ENCODE measurements at regions not wholly inside any gene's neighbourhood (a gene's known extent, or its start where the extent isn't known, plus 50 kb on each side); places are given as distances from the start of the nearest gene placed in this dataset.
"Not testable (repeated sequence)": the region's sequence is repeated elsewhere in the genome, so short reads cannot be mapped to it uniquely, and the experiment has no call there.

DNA sequence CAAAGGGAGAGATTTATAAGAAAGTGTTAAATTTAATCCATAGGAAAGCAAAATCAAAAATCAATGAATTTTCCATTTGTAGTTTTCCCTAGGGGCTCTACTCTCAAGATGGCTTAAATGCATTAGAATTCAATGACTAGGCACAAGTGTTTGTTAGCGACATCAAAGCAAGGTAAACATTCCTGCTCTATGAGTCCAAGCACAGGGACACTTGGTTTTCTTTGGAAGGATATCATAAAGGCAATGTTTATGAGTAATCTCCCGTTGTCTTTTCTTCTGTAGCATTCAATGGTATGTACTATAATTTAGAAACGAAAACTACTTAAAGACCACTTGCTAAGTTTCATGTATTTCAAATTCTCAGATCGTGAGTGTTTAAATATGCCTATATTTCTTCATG lies 54.8 kb upstream of the ZNF717 start:
- DNase-seq (ENCODE audit: low read depth in 1 of 2, low spot score in 1 of 2); H3K36me3 ChIP-seq; H3K27me3 ChIP-seq: not testable (repeated sequence)

DNA sequence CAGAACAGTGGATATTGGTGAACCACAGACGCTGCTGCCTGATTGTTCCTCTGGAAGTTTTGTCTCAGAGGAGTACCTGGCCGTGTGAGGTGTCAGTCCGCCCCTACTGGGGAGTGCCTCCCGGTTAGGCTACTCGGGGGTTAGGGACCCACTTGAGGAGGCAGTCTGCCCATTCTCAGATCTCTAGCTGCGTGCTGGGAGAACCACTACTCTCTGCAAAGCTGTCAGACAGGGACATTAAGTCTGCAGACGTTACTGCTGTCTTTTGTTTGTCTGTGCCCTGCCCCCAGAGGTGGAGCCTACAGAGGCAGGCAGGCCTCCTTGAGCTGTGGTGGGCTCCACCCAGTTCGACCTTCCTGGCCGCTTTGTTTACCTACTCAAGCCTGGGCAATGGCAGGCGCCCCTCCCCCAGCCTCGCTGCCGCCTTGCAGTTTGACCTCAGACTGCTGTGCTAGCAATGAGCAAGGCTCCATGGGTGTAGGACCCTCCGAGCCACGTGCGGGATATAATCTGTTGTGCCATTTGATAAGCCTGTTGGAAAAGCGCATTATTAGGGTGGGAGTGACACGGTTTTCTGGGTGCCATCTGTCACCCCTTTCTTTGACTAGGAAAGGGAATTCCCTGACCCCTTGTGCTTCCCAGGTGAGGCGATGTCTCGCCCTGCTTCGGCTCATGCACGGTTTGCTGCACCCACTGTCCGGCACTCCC lies 65.1 kb upstream of the ZNF717 start:
- not testable (repeated sequence) for H3K4me3 ChIP-seq; H3K4me1 ChIP-seq (ENCODE audit: low read depth); H3K27ac ChIP-seq; H3K9me3 ChIP-seq (ENCODE audit: low read depth); H3K36me3 ChIP-seq; H3K27me3 ChIP-seq; DNase-seq (ENCODE audit: low read depth in 1 of 2, low spot score in 1 of 2)

More for the DNA sequence above, 54.8 kb upstream of the ZNF717 start:
- H3K4me3 ChIP-seq; H3K27ac ChIP-seq; H3K4me1 ChIP-seq (ENCODE audit: low read depth); H3K9me3 ChIP-seq (ENCODE audit: low read depth): not testable (repeated sequence)

DNA sequence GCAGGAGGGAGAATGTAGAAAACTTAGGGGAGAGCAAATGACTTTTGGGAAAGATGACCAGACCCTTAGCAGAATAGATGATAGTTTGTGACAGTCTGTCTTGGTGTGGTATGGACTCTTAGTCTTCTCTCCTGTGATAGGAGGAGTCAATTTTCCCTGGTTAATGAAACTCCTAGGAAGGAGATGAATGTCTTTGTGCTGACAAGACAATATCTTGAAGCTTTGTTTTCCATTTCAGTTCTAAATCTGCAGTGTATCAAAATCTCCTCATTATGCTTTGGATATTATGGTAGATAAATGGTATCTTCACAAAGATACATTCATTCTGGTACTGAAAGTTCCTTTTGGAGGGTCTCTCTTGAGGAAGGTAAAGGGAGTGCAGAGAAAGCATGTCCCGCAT lies 77.8 kb upstream of the ZNF717 start:
- no peak for DNase-seq (ENCODE audit: low read depth in 1 of 2, low spot score in 1 of 2)
- Histone ChIP-seq H3K36me3 (no peaks in the 10 kb centered on the region), H3K4me3 (no peak overlapping the region), H3K9me3 (ENCODE audit: low read depth) (no peaks in the 10 kb centered on the region), H3K27me3 (no peaks in the 10 kb centered on the region), H3K4me1 (ENCODE audit: low read depth) (no peaks in the 10 kb centered on the region), H3K27ac (no peak overlapping the region)
- TF ChIP-seq, protein P1, sequence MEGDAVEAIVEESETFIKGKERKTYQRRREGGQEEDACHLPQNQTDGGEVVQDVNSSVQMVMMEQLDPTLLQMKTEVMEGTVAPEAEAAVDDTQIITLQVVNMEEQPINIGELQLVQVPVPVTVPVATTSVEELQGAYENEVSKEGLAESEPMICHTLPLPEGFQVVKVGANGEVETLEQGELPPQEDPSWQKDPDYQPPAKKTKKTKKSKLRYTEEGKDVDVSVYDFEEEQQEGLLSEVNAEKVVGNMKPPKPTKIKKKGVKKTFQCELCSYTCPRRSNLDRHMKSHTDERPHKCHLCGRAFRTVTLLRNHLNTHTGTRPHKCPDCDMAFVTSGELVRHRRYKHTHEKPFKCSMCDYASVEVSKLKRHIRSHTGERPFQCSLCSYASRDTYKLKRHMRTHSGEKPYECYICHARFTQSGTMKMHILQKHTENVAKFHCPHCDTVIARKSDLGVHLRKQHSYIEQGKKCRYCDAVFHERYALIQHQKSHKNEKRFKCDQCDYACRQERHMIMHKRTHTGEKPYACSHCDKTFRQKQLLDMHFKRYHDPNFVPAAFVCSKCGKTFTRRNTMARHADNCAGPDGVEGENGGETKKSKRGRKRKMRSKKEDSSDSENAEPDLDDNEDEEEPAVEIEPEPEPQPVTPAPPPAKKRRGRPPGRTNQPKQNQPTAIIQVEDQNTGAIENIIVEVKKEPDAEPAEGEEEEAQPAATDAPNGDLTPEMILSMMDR (IDR thresholded peaks at IDR 0.05; ENCODE audit: low read depth, low read length): no peak

DNA sequence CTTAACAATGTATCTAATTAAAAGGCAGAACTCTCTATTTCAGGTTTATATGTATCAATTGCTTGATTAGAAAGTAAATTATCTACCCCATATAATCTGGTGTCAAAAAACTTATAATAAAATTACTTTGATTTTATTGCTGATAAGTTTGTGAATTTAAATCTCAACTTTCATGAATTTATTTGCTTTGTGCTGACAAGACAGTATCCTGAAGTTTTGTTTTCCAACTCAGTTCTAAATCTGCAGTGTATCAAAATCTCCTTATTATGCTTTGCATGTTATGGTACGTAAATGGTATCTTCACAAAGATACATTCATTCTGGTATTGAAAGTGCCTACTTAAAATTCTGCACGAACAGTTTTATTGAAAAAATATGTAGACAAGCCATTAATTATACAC lies 78.5 kb upstream of the ZNF717 start:
- Histone ChIP-seq H3K9me3 (ENCODE audit: low read depth) (no peaks in the 10 kb centered on the region), H3K4me1 (ENCODE audit: low read depth) (no peaks in the 10 kb centered on the region), H3K27ac (no peak overlapping the region), H3K27me3 (no peaks in the 10 kb centered on the region), H3K36me3 (no peaks in the 10 kb centered on the region), H3K4me3 (no peak overlapping the region)
- TF ChIP-seq, protein P1 (IDR thresholded peaks at IDR 0.05; ENCODE audit: low read depth, low read length): no peak
- no peak for DNase-seq (ENCODE audit: low read depth in 1 of 2, low spot score in 1 of 2)

DNA sequence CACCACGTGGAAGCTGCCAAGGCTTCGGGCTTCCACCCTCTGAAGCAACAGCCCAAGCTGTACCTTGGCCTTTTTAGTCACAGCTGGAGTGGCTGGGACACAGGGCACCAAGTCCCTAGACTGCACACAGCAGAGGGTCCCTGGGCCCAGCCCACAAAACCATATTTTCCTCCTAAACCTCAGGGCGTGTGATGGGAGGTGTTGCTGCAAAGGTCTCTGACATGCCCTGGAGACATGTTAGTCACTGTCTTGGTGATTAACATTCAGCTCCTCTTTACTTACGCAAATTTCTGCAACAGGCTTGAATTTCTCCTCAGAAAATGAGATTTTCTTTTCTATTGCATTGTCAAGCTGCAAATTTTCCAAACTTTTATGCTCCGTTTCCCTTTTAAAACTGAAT lies 98.4 kb upstream of the ZNF717 start:
- H3K27ac ChIP-seq; H3K36me3 ChIP-seq; H3K9me3 ChIP-seq (ENCODE audit: low read depth); H3K4me3 ChIP-seq; DNase-seq (ENCODE audit: low read depth in 1 of 2, low spot score in 1 of 2); H3K4me1 ChIP-seq (ENCODE audit: low read depth); H3K27me3 ChIP-seq: not testable (repeated sequence)

DNA sequence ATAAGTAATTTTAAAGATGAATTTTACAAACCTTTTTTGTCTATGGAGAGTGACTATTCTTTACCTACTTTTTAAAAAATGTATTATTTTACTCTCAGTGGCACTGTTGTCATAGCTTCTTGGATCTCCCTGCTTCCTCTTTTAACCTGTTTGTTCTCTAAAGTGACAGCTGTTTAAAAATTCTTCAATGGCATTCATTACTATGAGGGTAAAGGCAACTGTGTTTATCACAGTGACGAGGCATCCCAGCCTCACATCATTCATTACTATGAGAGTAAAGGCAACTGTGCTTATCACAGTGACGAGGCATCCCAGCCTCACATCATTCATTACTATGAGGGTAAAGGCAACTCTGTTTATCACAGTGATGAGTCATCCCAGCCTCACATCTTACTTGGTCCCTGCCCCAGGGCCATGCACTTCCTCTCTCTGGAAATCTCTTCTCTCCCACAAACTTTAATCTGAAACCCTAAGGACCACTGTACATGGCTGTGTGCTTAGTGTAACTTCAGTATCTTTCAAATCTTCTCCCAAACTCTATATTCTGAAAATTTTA lies 101.7 kb upstream of the ZNF717 start:
- H3K9me3 ChIP-seq (ENCODE audit: low read depth): no peaks in the 10 kb centered on the region
- H3K36me3 ChIP-seq: no peaks in the 10 kb centered on the region
- no peak for DNase-seq (ENCODE audit: low read depth in 1 of 2, low spot score in 1 of 2)
- TF ChIP-seq, protein P1 (IDR thresholded peaks at IDR 0.05; ENCODE audit: low read depth, low read length): no peak
- H3K27me3 ChIP-seq: no peaks in the 10 kb centered on the region
- no peak overlapping the region for H3K27ac ChIP-seq
- no peak overlapping the region for H3K4me3 ChIP-seq
- no peaks in the 10 kb centered on the region for H3K4me1 ChIP-seq (ENCODE audit: low read depth)

DNA sequence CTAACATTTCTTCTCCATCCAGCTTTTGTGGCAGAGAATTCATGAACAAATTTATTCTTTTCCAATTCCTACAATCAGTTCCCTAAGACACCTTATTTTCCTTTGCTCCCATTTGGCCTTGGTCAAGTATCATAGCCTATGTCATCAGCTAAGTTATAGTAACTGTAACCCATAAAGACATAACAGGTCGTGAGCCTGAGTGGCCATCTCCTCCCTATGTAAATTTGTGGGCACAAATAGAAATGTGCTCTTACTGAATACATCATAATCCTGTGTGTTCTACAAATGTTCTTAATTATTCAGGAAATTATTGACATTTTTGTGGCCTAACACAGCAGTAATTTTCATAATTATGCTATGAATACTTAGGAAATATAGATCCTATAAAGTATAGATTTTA lies 108.9 kb upstream of the ZNF717 start:
- Histone ChIP-seq H3K36me3 (no peaks in the 10 kb centered on the region), H3K9me3 (ENCODE audit: low read depth) (no peaks in the 10 kb centered on the region), H3K4me3 (no peak overlapping the region), H3K27ac (no peak overlapping the region), H3K27me3 (no peaks in the 10 kb centered on the region), H3K4me1 (ENCODE audit: low read depth) (no peaks in the 10 kb centered on the region)
- TF ChIP-seq, protein P1 (IDR thresholded peaks at IDR 0.05; ENCODE audit: low read depth, low read length): no peak
- no peak for DNase-seq (ENCODE audit: low read depth in 1 of 2, low spot score in 1 of 2)

All from cardiac muscle cell (in vitro differentiated cells and primary cell).